SU-DHL-6 (cell line): ENCODE measurements at regions not wholly inside any gene's neighbourhood (a gene's known extent, or its start where the extent isn't known, plus 50 kb on each side); places are given as distances from the start of the nearest gene placed in this dataset.

ENCODE experiments used
- CTCF ChIP-seq: fragments of 200-600 bp; sonication (generic); IDR thresholded peaks from one replicate; pipeline ENCODE4 v1.5.1; 2017; ENCODE audit warnings: antibody characterized with exemption, mild to moderate bottlenecking, low read length, moderate library complexity; ENCODE audit not compliant: insufficient read depth, poor library complexity, severe bottlenecking
- EZH2phosphoT487 ChIP-seq: fragments of 200-600 bp; sonication (generic), shearing (Covaris generic); conservative IDR thresholded peaks from 2 replicates; pipeline ENCODE4 v1.6.1; 2018; ENCODE audit warnings: mild to moderate bottlenecking, antibody characterized with exemption, low read length, moderate library complexity, mixed read lengths

- TF ChIP-seq CTCF: no peak
- TF ChIP-seq EZH2phosphoT487: no peak
Measured at GRCh38 chrX:125713633-125714032, 394.0 kb downstream of the TEX13C start.
